HCT116 (cell line): ENCODE measurements at regions not wholly inside any gene's neighbourhood (a gene's known extent, or its start where the extent isn't known, plus 50 kb on each side); places are given as distances from the start of the nearest gene placed in this dataset.

Source experiments
- ATAC-seq: fragments of 200-7000 bp; cut with Tn5 transposase; 2 replicates; pipeline ENCODE4 v1.9.1; 2020; ENCODE audit warnings: mild to moderate bottlenecking, moderate library complexity
- BruUV-seq: library from RNA; stranded (reverse); fragments of 400-500 nt; replicated peaks from 2 replicates; lab custom pipeline; 2021; lab: Mats Ljungman, UMichigan
- CTCF ChIA-PET: fragments of 300-600 bp; sonication (Branson Sonifier 250); formaldehyde crosslinking; loops from one replicate; lab custom pipeline; 2021; ENCODE audit warnings: antibody characterized with exemption; lab: Charles Lee
- POLR2A ChIA-PET: fragments of 300-600, 350-600 bp; sonication (Branson Sonifier 250); formaldehyde crosslinking; loops from one replicate; lab custom pipeline; 2021; ENCODE audit warnings: antibody characterized with exemption; lab: Charles Lee
- RAD21 ChIA-PET, 2 experiments: fragments of 300-600 bp; sonication (Branson Sonifier 250); formaldehyde crosslinking; loops; one replicate each; lab custom pipeline; 2023; ENCODE audit warnings: low total read pairs in 2 of 2; ENCODE audit not compliant: uncharacterized antibody in 2 of 2, unreplicated experiment in 2 of 2, low non-redundant PET in 1 of 2; lab: Charles Lee
- DNase-seq: peaks from one replicate; pipeline ENCODE4 v3.0.0-alpha.2; 2010; ENCODE audit warnings: low read depth, low spot score
- H2AFZ ChIP-seq: fragments of 200-600 bp; shearing (Covaris generic), sonication (generic); 2 replicates; pipeline ENCODE4 v1.6.1; 2017; ENCODE audit warnings: low read depth, mixed run types, mixed read lengths, antibody characterized with exemption, low read length; ENCODE audit not compliant: poor library complexity, severe bottlenecking
- H3K27ac ChIP-seq: 2 replicates; pipeline ENCODE4 v1.5.1; 2012; ENCODE audit warnings: low read depth, low read length
- H3K27me3 ChIP-seq: fragments of 200-600 bp; sonication (generic); 2 replicates; pipeline ENCODE4 v1.6.1; 2016; ENCODE audit warnings: mixed run types, low read length, mixed read lengths; ENCODE audit not compliant: insufficient read depth
- H3K36me3 ChIP-seq, 2 experiments: fragments of 200-500 bp in 1 of 2; fragments of 200-600 bp in 1 of 2; sonication (Bioruptor generic) in 1 of 2; sonication (generic) in 1 of 2; 2 replicates each; pipeline versions ENCODE4 v1.5.1 to v1.6.1; 2014 to 2016; ENCODE audit warnings: low read length in 2 of 2, inconsistent platforms in 1 of 2, mixed read lengths in 1 of 2, mixed run types in 1 of 2; ENCODE audit not compliant: insufficient read depth in 2 of 2, control insufficient read depth in 1 of 2
- H3K4me1 ChIP-seq, 2 experiments: fragments of 200-600 bp in 1 of 2; sonication (generic) in 1 of 2; 2 replicates each; pipeline versions ENCODE4 v1.5.1 to v1.6.1; 2012 to 2017; ENCODE audit warnings: low read length in 2 of 2, inconsistent platforms in 1 of 2, mild to moderate bottlenecking in 1 of 2, mixed read lengths in 1 of 2, mixed run types in 1 of 2, moderate library complexity in 1 of 2; ENCODE audit not compliant: insufficient read depth in 2 of 2, control insufficient read depth in 1 of 2
- H3K4me2 ChIP-seq: fragments of 200-600 bp; sonication (generic); 2 replicates; pipeline ENCODE4 v1.6.1; 2017; ENCODE audit warnings: mixed run types, low read length, mixed read lengths
- H3K4me3 ChIP-seq, 2 experiments: fragments of 200-600 bp in 1 of 2; sonication (generic) in 1 of 2; replicated peaks in 1 of 2; 2 replicates each; pipeline ENCODE4 v1.5.1; 2011 to 2016; ENCODE audit warnings: low read length in 2 of 2, control low read depth in 1 of 2, low read depth in 1 of 2, mild to moderate bottlenecking in 1 of 2, mixed read lengths in 1 of 2, mixed run types in 1 of 2
- H3K79me2 ChIP-seq: fragments of 200-600 bp; sonication (generic); 2 replicates; pipeline ENCODE4 v1.6.1; 2017; ENCODE audit warnings: mild to moderate bottlenecking, mixed run types, low read length, moderate library complexity, mixed read lengths; ENCODE audit not compliant: insufficient read depth
- H3K9ac ChIP-seq: fragments of 200-600 bp; sonication (generic); 2 replicates; pipeline ENCODE4 v1.6.1; 2016; ENCODE audit warnings: low read length, mixed read lengths
- H3K9me2 ChIP-seq: fragments of 200-600 bp; sonication (generic), shearing (Covaris generic); 2 replicates; pipeline ENCODE4 v1.6.1; 2017; ENCODE audit warnings: mixed run types, mild to moderate bottlenecking, moderate library complexity; ENCODE audit not compliant: insufficient read depth
- H3K9me3 ChIP-seq, 2 experiments: fragments of 200-500 bp in 1 of 2; fragments of 200-600 bp in 1 of 2; sonication (Bioruptor generic) in 1 of 2; sonication (generic) in 1 of 2; 2 replicates each; pipeline ENCODE4 v1.6.1; 2014 to 2017; ENCODE audit warnings: low read length in 2 of 2, mixed read lengths in 2 of 2, inconsistent platforms in 1 of 2, low read depth in 1 of 2, mild to moderate bottlenecking in 1 of 2, mixed run types in 1 of 2, moderate library complexity in 1 of 2; ENCODE audit not compliant: control insufficient read depth in 1 of 2, insufficient read depth in 1 of 2
- H4K20me1 ChIP-seq: fragments of 200-600 bp; sonication (generic), shearing (Covaris generic); 2 replicates; pipeline ENCODE4 v1.6.1; 2017; ENCODE audit warnings: mixed run types, mild to moderate bottlenecking, moderate library complexity; ENCODE audit not compliant: insufficient read depth
- CBX3 ChIP-seq: IDR thresholded peaks from 2 replicates; pipeline ENCODE4 v1.6.1; 2012; ENCODE audit warnings: low read depth
- EGR1 ChIP-seq: IDR thresholded peaks from 2 replicates; pipeline ENCODE4 v1.6.1; 2012; ENCODE audit warnings: low read depth
- ELF1 ChIP-seq: IDR thresholded peaks from 2 replicates; pipeline ENCODE4 v1.6.1; 2012; ENCODE audit warnings: low read depth, borderline replicate concordance
- EZH2 ChIP-seq: fragments of 200-600 bp; sonication (generic); IDR thresholded peaks from 2 replicates; pipeline ENCODE4 v1.6.1; 2017; ENCODE audit warnings: antibody characterized with exemption, mixed run types
- EZH2phosphoT487 ChIP-seq: fragments of 200-600 bp; IDR thresholded peaks from 2 replicates; pipeline ENCODE4 v1.6.1; 2018; ENCODE audit warnings: antibody characterized with exemption, borderline replicate concordance
- FOSL1 ChIP-seq: IDR thresholded peaks from 2 replicates; pipeline ENCODE4 v1.6.1; 2012; ENCODE audit warnings: low read depth
- POLR2A ChIP-seq: IDR thresholded peaks from 2 replicates; pipeline ENCODE4 v1.7.0; 2011; ENCODE audit warnings: borderline replicate concordance; ENCODE audit not compliant: insufficient read depth, insufficient read length; ENCODE audit errors: extremely low read depth
- POLR2AphosphoS5 ChIP-seq: IDR thresholded peaks from 2 replicates; pipeline ENCODE4 v1.6.1; 2011; ENCODE audit warnings: mild to moderate bottlenecking, low read depth, low read length, moderate library complexity
- SIN3A ChIP-seq: IDR thresholded peaks from 2 replicates; pipeline ENCODE4 v1.6.1; 2012; ENCODE audit warnings: low read depth
- SP1 ChIP-seq: IDR thresholded peaks from 2 replicates; pipeline ENCODE4 v1.6.1; 2012; ENCODE audit warnings: low read depth
- YY1 ChIP-seq: IDR thresholded peaks from 2 replicates; pipeline ENCODE4 v1.6.1; 2011; ENCODE audit warnings: low read length, low read depth, moderate library complexity, mild to moderate bottlenecking; ENCODE audit not compliant: insufficient replicate concordance; ENCODE audit errors: extremely low read depth
- ZNF274 ChIP-seq: fragments of 200-500 bp; sonication (Bioruptor generic); IDR thresholded peaks from 2 replicates; pipeline ENCODE4 v1.6.1; 2014; ENCODE audit warnings: mild to moderate bottlenecking, low read depth, low read length, inconsistent platforms
- intact Hi-C: fragments of 100-400 bp; cut with micrococcal nuclease; formaldehyde crosslinking; loops from 2 replicates; pipeline ENCODE4 v1.10.0; 2022
- TF ChIP-seq, protein P1 (sequence below), 3 experiments: fragments of 200-600 bp in 1 of 3; sonication (generic) in 1 of 3; IDR thresholded peaks in 2 of 3; conservative IDR thresholded peaks in 1 of 3; 2 replicates each; pipeline ENCODE4 v1.5.1; 2012 to 2017; ENCODE audit warnings: low read depth in 2 of 3, low read length in 2 of 3, antibody characterized with exemption in 1 of 3, borderline replicate concordance in 1 of 3, control low read depth in 1 of 3, mild to moderate bottlenecking in 1 of 3, mixed read lengths in 1 of 3, mixed run types in 1 of 3, moderate library complexity in 1 of 3; ENCODE audit not compliant: insufficient read depth in 1 of 3
- TF ChIP-seq, protein P2 (sequence below): IDR thresholded peaks from 2 replicates; pipeline ENCODE4 v1.6.1; 2011; ENCODE audit warnings: mild to moderate bottlenecking, low read length, moderate library complexity; ENCODE audit not compliant: insufficient replicate concordance; ENCODE audit errors: extremely low read depth
- TF ChIP-seq, protein P3 (sequence below): IDR thresholded peaks from 2 replicates; pipeline ENCODE4 v1.6.1; 2012; ENCODE audit warnings: low read depth
- TF ChIP-seq, protein P4 (sequence below): IDR thresholded peaks from 2 replicates; pipeline ENCODE4 v1.6.1; 2012

DNA sequence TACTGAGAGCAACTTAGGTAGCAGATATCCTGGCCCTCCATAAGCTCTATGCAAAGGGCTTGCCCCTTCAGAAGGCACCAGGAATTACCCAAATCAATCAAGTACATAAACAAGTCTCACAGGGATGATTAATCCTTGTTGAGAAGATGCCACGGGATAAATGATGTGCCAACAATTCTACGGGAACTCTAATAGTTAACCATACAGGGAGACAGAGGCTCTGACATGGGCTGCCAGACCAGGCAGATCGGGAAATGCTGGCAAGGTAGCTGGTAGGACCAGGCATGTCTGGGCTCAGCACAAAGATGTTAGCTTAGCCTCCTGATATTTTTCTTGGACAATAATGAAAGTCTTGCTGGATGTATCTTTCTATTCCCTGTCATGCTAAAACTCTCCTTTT, 249.3 kb upstream of the THBS1 start:
- no TSS peak for BruUV-seq
- H3K79me2 ChIP-seq, result no peaks in the 10 kb centered on the region
- POLR2A ChIA-PET, result no interaction called here

More for the DNA sequence above, 249.3 kb upstream of the THBS1 start:
- H3K27ac ChIP-seq, result no peak overlapping the region
- H4K20me1 ChIP-seq, result no peaks in the 10 kb centered on the region
- ATAC-seq, result no peak
- no peaks in the 10 kb centered on the region for H3K9me2 ChIP-seq
- H3K27me3 ChIP-seq, result no peaks in the 10 kb centered on the region
- H3K9me3 ChIP-seq, result no peaks in the 10 kb centered on the region
- intact Hi-C loops, result no loop called here
- H3K9ac ChIP-seq, result no peak overlapping the region
- TF ChIP-seq YY1, result no peak
- TF ChIP-seq, protein P1, sequence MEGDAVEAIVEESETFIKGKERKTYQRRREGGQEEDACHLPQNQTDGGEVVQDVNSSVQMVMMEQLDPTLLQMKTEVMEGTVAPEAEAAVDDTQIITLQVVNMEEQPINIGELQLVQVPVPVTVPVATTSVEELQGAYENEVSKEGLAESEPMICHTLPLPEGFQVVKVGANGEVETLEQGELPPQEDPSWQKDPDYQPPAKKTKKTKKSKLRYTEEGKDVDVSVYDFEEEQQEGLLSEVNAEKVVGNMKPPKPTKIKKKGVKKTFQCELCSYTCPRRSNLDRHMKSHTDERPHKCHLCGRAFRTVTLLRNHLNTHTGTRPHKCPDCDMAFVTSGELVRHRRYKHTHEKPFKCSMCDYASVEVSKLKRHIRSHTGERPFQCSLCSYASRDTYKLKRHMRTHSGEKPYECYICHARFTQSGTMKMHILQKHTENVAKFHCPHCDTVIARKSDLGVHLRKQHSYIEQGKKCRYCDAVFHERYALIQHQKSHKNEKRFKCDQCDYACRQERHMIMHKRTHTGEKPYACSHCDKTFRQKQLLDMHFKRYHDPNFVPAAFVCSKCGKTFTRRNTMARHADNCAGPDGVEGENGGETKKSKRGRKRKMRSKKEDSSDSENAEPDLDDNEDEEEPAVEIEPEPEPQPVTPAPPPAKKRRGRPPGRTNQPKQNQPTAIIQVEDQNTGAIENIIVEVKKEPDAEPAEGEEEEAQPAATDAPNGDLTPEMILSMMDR (IDR thresholded peaks at IDR 0.05 in 2 of 3, conservative IDR thresholded peaks at IDR 0.05 in 1 of 3; ENCODE audit: borderline replicate concordance in 1 of 3, insufficient read depth in 1 of 3, low read depth in 2 of 3, low read length in 2 of 3), result no peak
- no peak for TF ChIP-seq ZNF274
- no peak for TF ChIP-seq POLR2A
- TF ChIP-seq CBX3, result no peak
- TF ChIP-seq EGR1, result no peak
- no peak for TF ChIP-seq EZH2phosphoT487
- TF ChIP-seq, protein P2, sequence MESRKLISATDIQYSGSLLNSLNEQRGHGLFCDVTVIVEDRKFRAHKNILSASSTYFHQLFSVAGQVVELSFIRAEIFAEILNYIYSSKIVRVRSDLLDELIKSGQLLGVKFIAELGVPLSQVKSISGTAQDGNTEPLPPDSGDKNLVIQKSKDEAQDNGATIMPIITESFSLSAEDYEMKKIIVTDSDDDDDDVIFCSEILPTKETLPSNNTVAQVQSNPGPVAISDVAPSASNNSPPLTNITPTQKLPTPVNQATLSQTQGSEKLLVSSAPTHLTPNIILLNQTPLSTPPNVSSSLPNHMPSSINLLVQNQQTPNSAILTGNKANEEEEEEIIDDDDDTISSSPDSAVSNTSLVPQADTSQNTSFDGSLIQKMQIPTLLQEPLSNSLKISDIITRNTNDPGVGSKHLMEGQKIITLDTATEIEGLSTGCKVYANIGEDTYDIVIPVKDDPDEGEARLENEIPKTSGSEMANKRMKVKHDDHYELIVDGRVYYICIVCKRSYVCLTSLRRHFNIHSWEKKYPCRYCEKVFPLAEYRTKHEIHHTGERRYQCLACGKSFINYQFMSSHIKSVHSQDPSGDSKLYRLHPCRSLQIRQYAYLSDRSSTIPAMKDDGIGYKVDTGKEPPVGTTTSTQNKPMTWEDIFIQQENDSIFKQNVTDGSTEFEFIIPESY, result no peak
- TF ChIP-seq ELF1, result no peak
- no peak for TF ChIP-seq SIN3A
- TF ChIP-seq, protein P3, sequence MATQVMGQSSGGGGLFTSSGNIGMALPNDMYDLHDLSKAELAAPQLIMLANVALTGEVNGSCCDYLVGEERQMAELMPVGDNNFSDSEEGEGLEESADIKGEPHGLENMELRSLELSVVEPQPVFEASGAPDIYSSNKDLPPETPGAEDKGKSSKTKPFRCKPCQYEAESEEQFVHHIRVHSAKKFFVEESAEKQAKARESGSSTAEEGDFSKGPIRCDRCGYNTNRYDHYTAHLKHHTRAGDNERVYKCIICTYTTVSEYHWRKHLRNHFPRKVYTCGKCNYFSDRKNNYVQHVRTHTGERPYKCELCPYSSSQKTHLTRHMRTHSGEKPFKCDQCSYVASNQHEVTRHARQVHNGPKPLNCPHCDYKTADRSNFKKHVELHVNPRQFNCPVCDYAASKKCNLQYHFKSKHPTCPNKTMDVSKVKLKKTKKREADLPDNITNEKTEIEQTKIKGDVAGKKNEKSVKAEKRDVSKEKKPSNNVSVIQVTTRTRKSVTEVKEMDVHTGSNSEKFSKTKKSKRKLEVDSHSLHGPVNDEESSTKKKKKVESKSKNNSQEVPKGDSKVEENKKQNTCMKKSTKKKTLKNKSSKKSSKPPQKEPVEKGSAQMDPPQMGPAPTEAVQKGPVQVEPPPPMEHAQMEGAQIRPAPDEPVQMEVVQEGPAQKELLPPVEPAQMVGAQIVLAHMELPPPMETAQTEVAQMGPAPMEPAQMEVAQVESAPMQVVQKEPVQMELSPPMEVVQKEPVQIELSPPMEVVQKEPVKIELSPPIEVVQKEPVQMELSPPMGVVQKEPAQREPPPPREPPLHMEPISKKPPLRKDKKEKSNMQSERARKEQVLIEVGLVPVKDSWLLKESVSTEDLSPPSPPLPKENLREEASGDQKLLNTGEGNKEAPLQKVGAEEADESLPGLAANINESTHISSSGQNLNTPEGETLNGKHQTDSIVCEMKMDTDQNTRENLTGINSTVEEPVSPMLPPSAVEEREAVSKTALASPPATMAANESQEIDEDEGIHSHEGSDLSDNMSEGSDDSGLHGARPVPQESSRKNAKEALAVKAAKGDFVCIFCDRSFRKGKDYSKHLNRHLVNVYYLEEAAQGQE, result no peak
- TF ChIP-seq POLR2AphosphoS5, result no peak
- TF ChIP-seq, protein P4, sequence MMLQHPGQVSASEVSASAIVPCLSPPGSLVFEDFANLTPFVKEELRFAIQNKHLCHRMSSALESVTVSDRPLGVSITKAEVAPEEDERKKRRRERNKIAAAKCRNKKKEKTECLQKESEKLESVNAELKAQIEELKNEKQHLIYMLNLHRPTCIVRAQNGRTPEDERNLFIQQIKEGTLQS, result no peak
- TF ChIP-seq SP1, result no peak
- no peak for TF ChIP-seq FOSL1
- TF ChIP-seq EZH2, result no peak
- TF ChIP-seq, all 23 proteins: peak for 0
- DNase-seq, result no peak
- H3K4me2 ChIP-seq, result no peak overlapping the region
- H3K36me3 ChIP-seq, result no peaks in the 10 kb centered on the region
- H2AFZ ChIP-seq, result no peak overlapping the region
- ChIA-PET RAD21 (no interaction called here), CTCF (no interaction called here)
- H3K4me3 ChIP-seq, result no peak overlapping the region
- no peaks in the 10 kb centered on the region for H3K4me1 ChIP-seq
